SK-N-SH (cell line): ENCODE measurements at regions not wholly inside any gene's neighbourhood (a gene's known extent, or its start where the extent isn't known, plus 50 kb on each side); places are given as distances from the start of the nearest gene placed in this dataset.

Experiments used
- CTCF ChIP-seq: fragments of 200-600 bp; sonication (generic); IDR thresholded peaks from 2 replicates; pipeline ENCODE4 v1.6.1; 2017; ENCODE audit warnings: antibody characterized with exemption, mild to moderate bottlenecking, moderate library complexity
- FOSL2 ChIP-seq: IDR thresholded peaks from 2 replicates; pipeline ENCODE4 v1.4.0; 2012; ENCODE audit warnings: low read depth, mild to moderate bottlenecking, moderate library complexity, borderline replicate concordance
- MEF2A ChIP-seq: IDR thresholded peaks from 2 replicates; pipeline ENCODE4 v1.4.0; 2012; ENCODE audit warnings: low read depth, borderline replicate concordance

- TF ChIP-seq FOSL2: no peak
- TF ChIP-seq CTCF: no peak
- TF ChIP-seq MEF2A: no peak
These were observed 735.0 kb downstream of the TMEM182 start for GRCh38 chr2:103496850-103497249.
